Activated CD8-positive, alpha-beta memory T cell treated with anti-CD3 and anti-CD28 coated beads for 24 hours (primary cell): ENCODE measurements at regions not wholly inside any gene's neighbourhood (a gene's known extent, or its start where the extent isn't known, plus 50 kb on each side); places are given as distances from the start of the nearest gene placed in this dataset.

Source experiments
- DNase-seq: peaks from one replicate; pipeline ENCODE4 v3.0.0-alpha.2; 2020

GRCh38 chr1:244352156-244352830 lies 99.4 kb downstream of the ADSS2 start:
- DNase-seq: peak; percentile 13

GRCh38 chr1:244353551-244354091 lies 98.1 kb downstream of the ADSS2 start:
- DNase-seq: no peak

GRCh38 chr1:244354810-244355278 lies 96.9 kb downstream of the ADSS2 start:
- DNase-seq: no peak

GRCh38 chr1:244356376-244356775 lies 95.3 kb downstream of the ADSS2 start:
- no peak for DNase-seq
